ENCODE measurements at regions not wholly inside any gene's neighbourhood (a gene's known extent, or its start where the extent isn't known, plus 50 kb on each side); places are given as distances from the start of the nearest gene placed in this dataset.
A peak's percentile ranks its signal among the peaks of the same experiment; 100 is the strongest.

DNA sequence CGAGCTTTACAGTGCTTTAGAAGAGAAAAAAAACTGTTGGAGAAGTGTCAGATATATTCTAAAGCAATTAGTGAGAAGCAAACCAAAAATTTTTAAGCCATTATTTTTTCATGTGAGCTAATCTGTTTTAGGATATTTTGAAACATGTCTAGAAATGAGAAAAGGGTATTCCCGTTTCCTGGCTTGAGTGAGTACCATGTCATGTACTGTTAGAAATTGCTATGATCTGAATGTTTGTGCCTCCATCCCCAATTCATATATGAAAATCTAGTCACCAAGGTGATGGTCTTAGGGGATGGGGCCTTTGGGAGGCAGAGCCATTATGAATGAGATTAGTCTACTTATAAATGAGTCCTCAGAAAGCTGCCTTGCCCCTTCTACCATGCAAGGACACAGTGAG lies 493.3 kb upstream of the GCFC2 start:
- H3K4me2 ChIP-seq (ENCODE audit: extremely low read depth, insufficient read depth, low read length): no peak overlapping the region
- H3K36me3 ChIP-seq (ENCODE audit: control insufficient read depth, insufficient read depth, low read length): no peaks in the 10 kb centered on the region
- H3K79me2 ChIP-seq (ENCODE audit: control insufficient read depth, insufficient read depth, low read length): no peaks in the 10 kb centered on the region
- no peak overlapping the region for H2AFZ ChIP-seq (ENCODE audit: low read length)
- no peaks in the 10 kb centered on the region for H4K20me1 ChIP-seq (ENCODE audit: control insufficient read depth, extremely low read depth, insufficient read depth, low read length)
- no peak overlapping the region for H3K4me3 ChIP-seq (replicated peaks in 1 of 4; ENCODE audit: control extremely low read depth in 1 of 4, insufficient read depth in 1 of 4, low read depth in 3 of 4, low read length in 4 of 4)
- no peak overlapping the region for H3K27ac ChIP-seq (ENCODE audit: insufficient read depth, low read length)
- TF ChIP-seq, protein P1, sequence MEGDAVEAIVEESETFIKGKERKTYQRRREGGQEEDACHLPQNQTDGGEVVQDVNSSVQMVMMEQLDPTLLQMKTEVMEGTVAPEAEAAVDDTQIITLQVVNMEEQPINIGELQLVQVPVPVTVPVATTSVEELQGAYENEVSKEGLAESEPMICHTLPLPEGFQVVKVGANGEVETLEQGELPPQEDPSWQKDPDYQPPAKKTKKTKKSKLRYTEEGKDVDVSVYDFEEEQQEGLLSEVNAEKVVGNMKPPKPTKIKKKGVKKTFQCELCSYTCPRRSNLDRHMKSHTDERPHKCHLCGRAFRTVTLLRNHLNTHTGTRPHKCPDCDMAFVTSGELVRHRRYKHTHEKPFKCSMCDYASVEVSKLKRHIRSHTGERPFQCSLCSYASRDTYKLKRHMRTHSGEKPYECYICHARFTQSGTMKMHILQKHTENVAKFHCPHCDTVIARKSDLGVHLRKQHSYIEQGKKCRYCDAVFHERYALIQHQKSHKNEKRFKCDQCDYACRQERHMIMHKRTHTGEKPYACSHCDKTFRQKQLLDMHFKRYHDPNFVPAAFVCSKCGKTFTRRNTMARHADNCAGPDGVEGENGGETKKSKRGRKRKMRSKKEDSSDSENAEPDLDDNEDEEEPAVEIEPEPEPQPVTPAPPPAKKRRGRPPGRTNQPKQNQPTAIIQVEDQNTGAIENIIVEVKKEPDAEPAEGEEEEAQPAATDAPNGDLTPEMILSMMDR (conservative IDR thresholded peaks at IDR 0.05 in 1 of 2, IDR thresholded peaks at IDR 0.05 in 1 of 2; ENCODE audit: low read depth in 1 of 2, low read length in 2 of 2): no peak
- TF ChIP-seq EZH2 (IDR thresholded peaks at IDR 0.05; ENCODE audit: low read length, missing control alignments): no peak
- H3K4me1 ChIP-seq (ENCODE audit: control insufficient read depth, extremely low read depth, insufficient read depth, low read length): no peaks in the 10 kb centered on the region
- H3K9ac ChIP-seq (ENCODE audit: insufficient read depth, low read length): no peak overlapping the region
- H3K9me3 ChIP-seq (ENCODE audit: control insufficient read depth, insufficient read depth, low read depth, low read length): no peaks in the 10 kb centered on the region
- H3K27me3 ChIP-seq (ENCODE audit: control insufficient read depth, insufficient read depth, low read length): no peaks in the 10 kb centered on the region
- no peak for DNase-seq (ENCODE audit: low read depth in 2 of 2)

DNA sequence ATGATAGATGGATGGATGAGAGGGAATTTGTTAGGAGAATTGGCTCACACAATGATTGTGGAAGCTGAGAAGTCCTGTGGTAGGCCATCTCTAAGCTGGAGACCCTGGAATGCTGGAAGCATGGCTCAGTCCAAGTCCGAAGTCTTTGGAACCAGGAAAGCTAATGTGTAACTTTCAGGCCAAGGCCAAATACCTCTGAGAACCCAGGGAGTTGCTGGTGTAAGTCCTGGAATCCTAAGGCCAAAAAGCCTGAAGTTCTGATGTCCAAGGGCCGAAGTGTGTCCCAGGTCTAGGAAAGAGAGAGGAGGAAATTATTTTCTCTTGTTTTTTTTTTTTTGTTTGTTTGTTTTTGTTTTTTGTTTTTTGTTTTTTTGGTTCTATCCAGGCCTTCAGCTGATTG lies 492.2 kb upstream of the GCFC2 start:
- Histone ChIP-seq H3K27ac (ENCODE audit: insufficient read depth, low read length) (no peak overlapping the region), H4K20me1 (ENCODE audit: control insufficient read depth, extremely low read depth, insufficient read depth, low read length) (no peaks in the 10 kb centered on the region), H3K79me2 (ENCODE audit: control insufficient read depth, insufficient read depth, low read length) (no peaks in the 10 kb centered on the region), H3K9me3 (ENCODE audit: control insufficient read depth, insufficient read depth, low read depth, low read length) (no peaks in the 10 kb centered on the region), H3K27me3 (ENCODE audit: control insufficient read depth, insufficient read depth, low read length) (no peaks in the 10 kb centered on the region), H3K4me1 (ENCODE audit: control insufficient read depth, extremely low read depth, insufficient read depth, low read length) (no peaks in the 10 kb centered on the region), H3K4me3 (replicated peaks in 1 of 4; ENCODE audit: control extremely low read depth in 1 of 4, insufficient read depth in 1 of 4, low read depth in 3 of 4, low read length in 4 of 4) (no peak overlapping the region), H3K4me2 (ENCODE audit: extremely low read depth, insufficient read depth, low read length) (no peak overlapping the region), H2AFZ (ENCODE audit: low read length) (no peak overlapping the region), H3K9ac (ENCODE audit: insufficient read depth, low read length) (no peak overlapping the region), H3K36me3 (ENCODE audit: control insufficient read depth, insufficient read depth, low read length) (no peaks in the 10 kb centered on the region)
- TF ChIP-seq EZH2 (IDR thresholded peaks at IDR 0.05; ENCODE audit: low read length, missing control alignments): no peak
- TF ChIP-seq, protein P1 (conservative IDR thresholded peaks at IDR 0.05 in 1 of 2, IDR thresholded peaks at IDR 0.05 in 1 of 2; ENCODE audit: low read depth in 1 of 2, low read length in 2 of 2): no peak
- no peak for DNase-seq (ENCODE audit: low read depth in 2 of 2)

- DNase-seq (ENCODE audit: low read depth in 2 of 2): peak; percentile 37 to 76
- H3K27me3 ChIP-seq (ENCODE audit: control insufficient read depth, insufficient read depth, low read length): no peaks in the 10 kb centered on the region
- no peak overlapping the region for H2AFZ ChIP-seq (ENCODE audit: low read length)
- no peaks in the 10 kb centered on the region for H3K9me3 ChIP-seq (ENCODE audit: control insufficient read depth, insufficient read depth, low read depth, low read length)
- no peaks in the 10 kb centered on the region for H4K20me1 ChIP-seq (ENCODE audit: control insufficient read depth, extremely low read depth, insufficient read depth, low read length)
- TF ChIP-seq, protein P1 (conservative IDR thresholded peaks at IDR 0.05 in 1 of 2, IDR thresholded peaks at IDR 0.05 in 1 of 2; ENCODE audit: low read depth in 1 of 2, low read length in 2 of 2): peak; percentile 63 to 76
- no peak for TF ChIP-seq EZH2 (IDR thresholded peaks at IDR 0.05; ENCODE audit: low read length, missing control alignments)
- H3K4me3 ChIP-seq (replicated peaks in 1 of 4; ENCODE audit: control extremely low read depth in 1 of 4, insufficient read depth in 1 of 4, low read depth in 3 of 4, low read length in 4 of 4): no peak overlapping the region
- no peaks in the 10 kb centered on the region for H3K79me2 ChIP-seq (ENCODE audit: control insufficient read depth, insufficient read depth, low read length)
- H3K9ac ChIP-seq (ENCODE audit: insufficient read depth, low read length): no peak overlapping the region
- no peak overlapping the region for H3K27ac ChIP-seq (ENCODE audit: insufficient read depth, low read length)
- no peaks in the 10 kb centered on the region for H3K36me3 ChIP-seq (ENCODE audit: control insufficient read depth, insufficient read depth, low read length)
- no peak overlapping the region for H3K4me2 ChIP-seq (ENCODE audit: extremely low read depth, insufficient read depth, low read length)
- no peaks in the 10 kb centered on the region for H3K4me1 ChIP-seq (ENCODE audit: control insufficient read depth, extremely low read depth, insufficient read depth, low read length)
Observed at GRCh38 chr2:76197842-76198448, 487.2 kb upstream of the GCFC2 start.
